Retinal pigment epithelial cell (primary cell): ENCODE measurements at regions not wholly inside any gene's neighbourhood (a gene's known extent, or its start where the extent isn't known, plus 50 kb on each side); places are given as distances from the start of the nearest gene placed in this dataset.

Source experiments
- DNase-seq: peaks from one replicate; pipeline ENCODE4 v3.0.0-alpha.2; 2010; ENCODE audit warnings: low read depth
- H3K4me3 ChIP-seq: 2 replicates; pipeline ENCODE4 v1.5.1; 2011; ENCODE audit warnings: mild to moderate bottlenecking, low read length, control low read depth, moderate library complexity
- CTCF ChIP-seq: conservative IDR thresholded peaks from 2 replicates; pipeline ENCODE4 v1.5.1; 2011; ENCODE audit warnings: low read depth, low read length, control low read depth, inconsistent platforms

DNA sequence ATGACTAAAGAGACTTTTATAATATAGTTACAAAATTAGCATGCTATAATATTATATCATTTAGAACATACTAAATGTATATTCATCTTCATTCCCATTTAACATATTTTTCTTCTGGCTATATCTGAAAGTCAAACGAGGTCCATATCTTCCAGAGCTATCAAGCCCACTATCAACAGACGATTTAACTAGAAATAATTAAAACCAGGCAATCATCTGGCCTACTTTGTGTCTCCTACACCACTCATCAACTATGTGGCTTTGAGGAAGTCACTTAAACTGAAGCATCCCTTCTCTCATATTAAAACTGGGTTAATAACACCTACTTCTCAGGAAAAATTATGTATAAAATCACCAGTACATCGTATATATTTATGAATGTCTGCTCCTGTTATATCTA, 1330.5 kb upstream of the PABPC4L start:
- no peak for TF ChIP-seq CTCF
- no peak overlapping the region for H3K4me3 ChIP-seq
- no peak for DNase-seq

DNA sequence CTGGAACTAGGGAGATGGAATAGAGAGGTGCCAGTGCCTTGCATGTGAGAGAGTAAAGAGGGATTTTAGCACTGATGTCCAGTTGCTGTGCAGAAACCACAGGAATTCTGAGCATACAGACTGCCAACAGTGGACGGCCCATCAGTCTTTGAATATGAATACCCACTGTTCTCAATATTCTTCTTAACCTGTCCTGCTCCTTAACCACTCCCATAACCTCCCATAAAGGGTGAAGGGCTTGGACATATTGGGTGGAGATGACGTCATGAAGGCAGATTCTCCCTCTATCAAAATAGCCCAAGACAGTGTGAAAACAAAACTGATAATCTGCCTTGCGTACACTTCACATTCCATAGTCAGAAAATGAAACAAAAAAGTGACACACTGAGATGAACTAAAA, 1313.7 kb upstream of the PABPC4L start:
- no peak for TF ChIP-seq CTCF

GRCh38 chr4:135510582-135510981, 1309.0 kb upstream of the PABPC4L start:
- no peak for DNase-seq

More for the DNA sequence above, 1313.7 kb upstream of the PABPC4L start:
- DNase-seq = no peak
- no peak overlapping the region for H3K4me3 ChIP-seq

DNA sequence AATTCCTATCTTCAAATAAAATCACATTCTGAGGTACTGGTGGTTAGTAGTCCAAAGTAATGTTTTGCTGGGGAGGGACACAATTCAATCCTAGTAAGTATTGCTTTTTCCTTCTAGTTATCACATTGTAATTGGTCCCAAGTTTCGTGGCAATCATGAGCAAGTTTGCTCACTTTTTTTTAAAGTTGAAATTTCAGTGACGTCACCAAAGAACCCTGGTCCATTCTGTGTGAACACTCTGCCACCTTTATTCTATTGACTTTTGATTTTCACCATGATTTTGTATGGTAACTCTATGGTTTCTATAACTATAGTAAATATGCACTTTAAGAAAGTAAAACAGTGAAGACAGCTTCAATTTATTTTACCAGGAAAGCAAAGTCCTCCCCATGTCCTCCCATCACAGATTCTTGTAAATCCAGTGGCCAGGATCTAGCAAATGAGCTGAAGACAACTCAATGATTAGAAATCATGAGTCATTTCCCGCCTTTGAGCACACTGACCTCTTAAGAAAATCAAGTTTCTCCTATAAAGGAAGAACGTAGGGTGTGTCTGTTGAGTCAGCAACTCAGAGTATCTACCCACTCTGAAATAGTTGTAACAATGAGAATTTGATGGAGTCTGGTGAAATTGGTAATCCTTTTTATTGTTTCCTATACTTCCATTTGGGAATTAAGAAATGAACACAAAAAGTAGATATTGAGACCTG, 1306.6 kb upstream of the PABPC4L start:
- TF ChIP-seq CTCF = no peak
- no peak for DNase-seq
- no peak overlapping the region for H3K4me3 ChIP-seq

More at GRCh38 chr4:135510582-135510981, 1309.0 kb upstream of the PABPC4L start:
- H3K4me3 ChIP-seq = no peak overlapping the region
- TF ChIP-seq CTCF = no peak

GRCh38 chr4:135497563-135498152, 1296.1 kb upstream of the PABPC4L start:
- no peak for DNase-seq

DNA sequence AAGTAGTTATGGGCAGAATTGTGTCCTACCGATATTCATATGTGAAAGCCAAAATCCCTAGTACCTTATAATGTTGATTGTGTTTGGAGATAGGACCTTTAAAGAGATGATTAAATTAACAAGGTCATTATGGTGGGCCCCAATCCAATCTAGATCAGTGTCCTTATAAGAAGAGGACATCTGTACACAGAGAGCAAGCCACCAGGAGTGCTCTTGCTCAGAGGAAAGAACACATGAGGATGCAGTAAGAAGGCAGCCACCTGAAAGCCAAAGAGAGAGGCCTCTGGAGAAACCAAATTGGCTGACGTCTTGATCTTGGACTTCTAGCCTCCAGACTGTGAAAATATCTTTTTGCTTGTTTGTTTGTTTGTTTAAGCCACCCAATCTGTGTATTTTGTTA, 1290.8 kb upstream of the PABPC4L start:
- no peak for DNase-seq
- TF ChIP-seq CTCF = no peak
- H3K4me3 ChIP-seq = no peak overlapping the region

More at GRCh38 chr4:135497563-135498152, 1296.1 kb upstream of the PABPC4L start:
- TF ChIP-seq CTCF = no peak
- H3K4me3 ChIP-seq = no peak overlapping the region

DNA sequence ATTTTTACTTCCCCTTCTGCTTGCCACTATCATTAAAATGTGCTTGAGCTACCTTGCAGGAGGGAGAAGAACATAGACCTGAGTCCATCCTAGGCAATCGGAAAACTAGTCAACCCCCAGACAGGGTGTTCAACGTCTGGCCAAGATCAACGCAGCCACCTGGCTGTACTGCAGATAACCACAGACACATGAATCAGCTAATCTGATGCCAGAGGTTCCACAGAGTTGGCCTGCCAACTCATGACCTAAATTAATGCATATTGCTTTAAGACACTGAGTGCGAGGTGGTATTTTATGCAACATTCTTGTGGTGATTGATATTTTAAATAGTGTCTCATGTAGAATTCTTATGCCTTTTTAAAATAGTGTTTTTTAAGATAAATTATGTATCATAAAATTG, 1283.8 kb upstream of the PABPC4L start:
- no peak for DNase-seq
- no peak for TF ChIP-seq CTCF
- no peak overlapping the region for H3K4me3 ChIP-seq
